Loucy (cell line): ENCODE measurements at regions not wholly inside any gene's neighbourhood (a gene's known extent, or its start where the extent isn't known, plus 50 kb on each side); places are given as distances from the start of the nearest gene placed in this dataset.

Experiments
- H2AFZ ChIP-seq: fragments of 200-600 bp; sonication (generic); 2 replicates; pipeline ENCODE4 v1.6.0; 2016; ENCODE audit warnings: antibody characterized with exemption, mild to moderate bottlenecking, low read length, moderate library complexity
- H3F3A ChIP-seq: fragments of 200-600 bp; 2 replicates; pipeline ENCODE4 v1.6.0; 2016; ENCODE audit warnings: antibody characterized with exemption, low read depth, mild to moderate bottlenecking
- H3K27me3 ChIP-seq: fragments of 200-600 bp; sonication (generic); 2 replicates; pipeline ENCODE4 v1.6.1; 2014; ENCODE audit warnings: low read length, mild to moderate bottlenecking; ENCODE audit not compliant: insufficient read depth, poor library complexity, severe bottlenecking
- H3K36me3 ChIP-seq: fragments of 200-600 bp; sonication (generic); 2 replicates; pipeline ENCODE4 v1.6.1; 2016; ENCODE audit warnings: low read length; ENCODE audit not compliant: insufficient read depth
- H3K4me1 ChIP-seq: fragments of 200-600 bp; sonication (generic); 2 replicates; pipeline ENCODE4 v1.5.1; 2014; ENCODE audit warnings: low read length, mild to moderate bottlenecking; ENCODE audit not compliant: insufficient read depth, poor library complexity, severe bottlenecking
- H3K4me2 ChIP-seq: fragments of 200-600 bp; sonication (generic); 2 replicates; pipeline ENCODE4 v1.6.0; 2014; ENCODE audit warnings: antibody characterized with exemption, low read length, low read depth, mild to moderate bottlenecking; ENCODE audit not compliant: poor library complexity, severe bottlenecking
- H3K4me3 ChIP-seq: fragments of 200-600 bp; sonication (generic); 2 replicates; pipeline ENCODE4 v1.5.1; 2014; ENCODE audit warnings: low read length, mild to moderate bottlenecking, mixed read lengths; ENCODE audit not compliant: poor library complexity, severe bottlenecking
- H3K79me2 ChIP-seq: fragments of 200-600 bp; sonication (generic); 2 replicates; pipeline ENCODE4 v1.6.1; 2014; ENCODE audit warnings: low read length; ENCODE audit not compliant: insufficient read depth
- H3K9ac ChIP-seq: fragments of 200-600 bp; sonication (generic); 2 replicates; pipeline ENCODE4 v1.6.0; 2014; ENCODE audit warnings: mild to moderate bottlenecking, low read depth, low read length, moderate library complexity; ENCODE audit not compliant: poor library complexity, severe bottlenecking
- H3K9me2 ChIP-seq: fragments of 200-600 bp; sonication (generic); replicated peaks from 2 replicates; pipeline ENCODE4 v1.6.1; 2016; ENCODE audit warnings: low read depth, low read length, mixed read lengths
- H3K9me3 ChIP-seq: fragments of 200-600 bp; sonication (generic); 2 replicates; pipeline ENCODE4 v1.6.1; 2014; ENCODE audit warnings: mild to moderate bottlenecking, antibody characterized with exemption, low read length, low read depth; ENCODE audit not compliant: insufficient read depth
- H4K20me1 ChIP-seq: fragments of 200-600 bp; sonication (generic); 2 replicates; pipeline ENCODE4 v1.6.0; 2014; ENCODE audit warnings: antibody characterized with exemption, low read length, mild to moderate bottlenecking; ENCODE audit not compliant: insufficient read depth, poor library complexity, severe bottlenecking
- EZH2phosphoT487 ChIP-seq: fragments of 200-600 bp; IDR thresholded peaks from 2 replicates; pipeline ENCODE4 v1.6.1; 2018; ENCODE audit warnings: antibody characterized with exemption, mild to moderate bottlenecking, moderate library complexity, borderline replicate concordance
- TF ChIP-seq, protein P1 (sequence below): fragments of 200-600 bp; sonication (generic); conservative IDR thresholded peaks from 2 replicates; pipeline ENCODE4 v1.5.1; 2014; ENCODE audit warnings: mild to moderate bottlenecking, antibody characterized with exemption, low read length

DNA sequence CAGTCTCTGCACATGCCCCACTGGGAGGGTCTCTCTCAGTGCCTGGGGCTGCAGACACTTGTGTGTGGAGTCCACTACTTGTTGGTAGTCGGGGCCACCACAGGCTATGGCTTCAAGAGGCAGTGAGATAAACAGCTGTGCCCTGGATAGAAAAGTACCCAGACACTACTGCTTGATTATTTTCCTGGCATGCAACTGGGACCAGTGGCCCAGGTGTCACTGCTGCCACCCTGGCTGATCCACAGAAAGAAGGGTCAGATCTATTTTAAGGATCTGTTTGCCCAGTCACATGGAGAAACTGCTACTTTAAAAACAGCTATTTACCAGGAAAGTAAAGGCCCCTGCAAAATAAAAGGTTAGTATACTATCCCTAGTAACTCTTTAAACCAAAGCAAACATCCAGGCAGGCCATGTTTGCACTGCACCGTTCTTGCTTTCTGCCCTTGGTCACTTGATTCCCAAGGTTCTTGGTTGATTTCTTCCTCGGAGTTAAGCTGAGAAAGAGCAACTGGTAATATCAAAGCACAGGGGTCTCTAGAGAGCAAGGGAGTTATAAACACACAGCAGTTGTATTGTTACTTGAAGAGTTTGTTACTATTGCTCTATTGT lies 99.9 kb downstream of the GLUL start:
- Histone ChIP-seq H3K79me2 (no peaks in the 10 kb centered on the region), H3K4me1 (peaks cover 36% of the 10 kb centered on the region), H3K9me2 (no peaks in the 10 kb centered on the region), H3K9me3 (no peaks in the 10 kb centered on the region), H3K9ac (no peak overlapping the region), H3F3A (no peaks in the 10 kb centered on the region), H2AFZ (peak overlapping the region; percentile 41; the same call in 1 of the 2 replicates), H3K4me2 (peak overlapping the region; percentile 31), H3K36me3 (no peaks in the 10 kb centered on the region), H3K27me3 (no peaks in the 10 kb centered on the region), H4K20me1 (no peaks in the 10 kb centered on the region), H3K4me3 (no peak overlapping the region)
- TF ChIP-seq EZH2phosphoT487, result no peak
- TF ChIP-seq, protein P1, sequence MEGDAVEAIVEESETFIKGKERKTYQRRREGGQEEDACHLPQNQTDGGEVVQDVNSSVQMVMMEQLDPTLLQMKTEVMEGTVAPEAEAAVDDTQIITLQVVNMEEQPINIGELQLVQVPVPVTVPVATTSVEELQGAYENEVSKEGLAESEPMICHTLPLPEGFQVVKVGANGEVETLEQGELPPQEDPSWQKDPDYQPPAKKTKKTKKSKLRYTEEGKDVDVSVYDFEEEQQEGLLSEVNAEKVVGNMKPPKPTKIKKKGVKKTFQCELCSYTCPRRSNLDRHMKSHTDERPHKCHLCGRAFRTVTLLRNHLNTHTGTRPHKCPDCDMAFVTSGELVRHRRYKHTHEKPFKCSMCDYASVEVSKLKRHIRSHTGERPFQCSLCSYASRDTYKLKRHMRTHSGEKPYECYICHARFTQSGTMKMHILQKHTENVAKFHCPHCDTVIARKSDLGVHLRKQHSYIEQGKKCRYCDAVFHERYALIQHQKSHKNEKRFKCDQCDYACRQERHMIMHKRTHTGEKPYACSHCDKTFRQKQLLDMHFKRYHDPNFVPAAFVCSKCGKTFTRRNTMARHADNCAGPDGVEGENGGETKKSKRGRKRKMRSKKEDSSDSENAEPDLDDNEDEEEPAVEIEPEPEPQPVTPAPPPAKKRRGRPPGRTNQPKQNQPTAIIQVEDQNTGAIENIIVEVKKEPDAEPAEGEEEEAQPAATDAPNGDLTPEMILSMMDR, result no peak

DNA sequence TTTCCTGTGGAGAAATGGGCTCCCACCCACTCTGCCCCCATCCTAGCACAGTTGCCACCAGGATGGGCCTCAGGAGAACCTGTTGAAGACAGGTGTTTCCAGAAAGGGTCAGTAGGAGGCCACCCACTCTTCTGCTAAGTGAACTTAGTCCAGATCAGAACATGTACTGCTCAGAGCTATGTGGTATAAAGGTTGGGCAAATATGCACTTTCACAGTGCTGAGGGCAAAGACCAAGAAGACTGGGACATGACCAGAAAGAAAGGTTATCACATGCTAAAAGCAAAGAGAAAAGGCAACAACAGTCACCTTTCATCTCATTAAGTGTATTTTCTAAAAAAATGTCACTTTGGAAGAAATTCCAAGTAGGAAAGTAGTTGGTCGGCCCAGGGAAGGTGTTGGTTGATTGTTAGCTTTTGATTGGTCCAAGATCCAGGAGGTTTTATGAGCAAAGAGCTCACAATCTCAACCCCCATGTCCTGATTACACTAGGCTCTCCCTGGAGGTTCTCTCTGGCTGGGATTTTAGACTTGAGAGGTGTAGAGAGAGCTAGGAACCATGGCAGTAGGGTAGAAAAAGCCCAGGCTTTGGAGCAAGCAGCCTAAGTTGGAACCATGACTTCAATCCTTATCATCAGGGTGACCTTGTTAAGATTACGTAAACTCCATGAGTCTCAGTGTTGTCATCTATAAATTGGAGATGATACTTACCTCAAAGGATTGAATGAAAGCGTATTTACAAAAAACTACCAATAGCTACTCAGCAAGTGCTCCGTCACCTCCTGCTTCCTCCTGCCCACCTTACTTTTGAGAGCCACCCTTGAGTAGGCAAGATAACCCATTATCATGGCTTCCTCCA lies 102.6 kb downstream of the GLUL start:
- Histone ChIP-seq H3F3A (no peaks in the 10 kb centered on the region), H3K36me3 (no peaks in the 10 kb centered on the region), H3K9me2 (no peaks in the 10 kb centered on the region), H3K4me3 (no peak overlapping the region), H3K4me1 (peaks cover 35% of the 10 kb centered on the region), H3K27me3 (no peaks in the 10 kb centered on the region), H3K9me3 (no peaks in the 10 kb centered on the region), H3K9ac (no peak overlapping the region), H2AFZ (no peak overlapping the region), H3K79me2 (no peaks in the 10 kb centered on the region), H3K4me2 (no peak overlapping the region), H4K20me1 (no peaks in the 10 kb centered on the region)
- TF ChIP-seq, protein P1, result no peak
- no peak for TF ChIP-seq EZH2phosphoT487

DNA sequence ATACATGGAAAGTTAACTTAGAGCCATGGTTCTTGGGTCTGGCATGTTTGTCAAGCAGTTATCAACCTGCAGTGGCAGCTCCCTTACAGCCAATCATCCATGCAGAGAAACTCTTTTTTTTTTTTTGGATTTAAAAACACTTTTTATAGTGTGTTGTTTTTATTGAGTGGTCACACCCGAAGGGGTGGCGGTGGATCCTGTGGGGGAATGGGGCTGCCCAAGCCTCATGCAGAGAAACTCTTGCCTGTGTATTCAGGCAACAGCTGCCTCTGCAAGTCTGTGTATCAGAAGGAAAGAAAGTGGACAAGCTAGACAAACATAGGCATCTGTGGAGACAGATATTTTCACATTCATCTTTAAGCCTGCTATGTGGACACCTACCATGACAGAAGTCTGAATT lies 104.8 kb downstream of the GLUL start:
- no peaks in the 10 kb centered on the region for H3K79me2 ChIP-seq
- no peaks in the 10 kb centered on the region for H3K27me3 ChIP-seq
- H3K9me2 ChIP-seq, result no peaks in the 10 kb centered on the region
- no peaks in the 10 kb centered on the region for H4K20me1 ChIP-seq
- no peaks in the 10 kb centered on the region for H3K36me3 ChIP-seq
- TF ChIP-seq, protein P1, result no peak
- TF ChIP-seq EZH2phosphoT487, result no peak
- H3K9me3 ChIP-seq, result no peaks in the 10 kb centered on the region
- peaks cover 41% of the 10 kb centered on the region for H3K4me1 ChIP-seq
- peak overlapping the region; percentile 0; the same call in 1 of the 2 replicates for H2AFZ ChIP-seq
- no peak overlapping the region for H3K9ac ChIP-seq
- no peak overlapping the region for H3K4me2 ChIP-seq
- H3K4me3 ChIP-seq, result no peak overlapping the region
- H3F3A ChIP-seq, result no peaks in the 10 kb centered on the region
